Tibial artery (tissue), 4 donors: ENCODE measurements at regions not wholly inside any gene's neighbourhood (a gene's known extent, or its start where the extent isn't known, plus 50 kb on each side); places are given as distances from the start of the nearest gene placed in this dataset.

Experiments used
- DNase-seq, 2 donors: peaks; one replicate each; pipeline ENCODE4 v3.0.0-alpha.2; 2019
- H3K27ac ChIP-seq, 2 donors: fragments of 200-600 bp; sonication (generic) in 1 of 2; 1 replicate in 1 of 2; 2 replicates in 1 of 2; pipeline ENCODE4 v1.5.1; 2018 to 2019; ENCODE audit warnings: mild to moderate bottlenecking in 1 of 2
- H3K27me3 ChIP-seq, 2 donors: fragments of 200-600 bp; sonication (generic) in 1 of 2; one replicate each; pipeline versions ENCODE4 v1.5.1 to v1.6.0; 2016 to 2019
- H3K36me3 ChIP-seq, 3 donors: fragments of 200-600 bp; sonication (generic) in 2 of 3; one replicate each; pipeline ENCODE4 v1.5.1; 2016 to 2019; ENCODE audit warnings: mild to moderate bottlenecking in 2 of 3
- H3K4me1 ChIP-seq, 4 donors: fragments of 200-600 bp; sonication (generic) in 2 of 4; 1 replicate in 3 of 4; 2 replicates in 1 of 4; pipeline ENCODE4 v1.5.1; 2016 to 2019
- H3K4me3 ChIP-seq, 2 donors: fragments of 200-600 bp; sonication (generic) in 1 of 2; 1 replicate in 1 of 2; 2 replicates in 1 of 2; pipeline ENCODE4 v1.5.1; 2018 to 2019; ENCODE audit warnings: mild to moderate bottlenecking in 2 of 2
- H3K9me3 ChIP-seq, 3 donors: fragments of 200-600 bp; sonication (generic) in 1 of 3; one replicate each; pipeline ENCODE4 v1.5.1; 2016 to 2019
- intact Hi-C: fragments of 100-400 bp; cut with DNase I; formaldehyde crosslinking; loops from one replicate; pipeline ENCODE4 v1.15.0; 2023; ENCODE audit warnings: low total_unique reads
- TF ChIP-seq, protein P1 (sequence below), 2 experiments: fragments of 200-600 bp in 1 of 2; fragments of 450-650 bp in 1 of 2; IDR thresholded peaks; one replicate each; pipeline ENCODE4 v1.5.1; 2017 to 2019; ENCODE audit warnings: antibody characterized with exemption in 2 of 2, mild to moderate bottlenecking in 1 of 2, moderate library complexity in 1 of 2

DNA sequence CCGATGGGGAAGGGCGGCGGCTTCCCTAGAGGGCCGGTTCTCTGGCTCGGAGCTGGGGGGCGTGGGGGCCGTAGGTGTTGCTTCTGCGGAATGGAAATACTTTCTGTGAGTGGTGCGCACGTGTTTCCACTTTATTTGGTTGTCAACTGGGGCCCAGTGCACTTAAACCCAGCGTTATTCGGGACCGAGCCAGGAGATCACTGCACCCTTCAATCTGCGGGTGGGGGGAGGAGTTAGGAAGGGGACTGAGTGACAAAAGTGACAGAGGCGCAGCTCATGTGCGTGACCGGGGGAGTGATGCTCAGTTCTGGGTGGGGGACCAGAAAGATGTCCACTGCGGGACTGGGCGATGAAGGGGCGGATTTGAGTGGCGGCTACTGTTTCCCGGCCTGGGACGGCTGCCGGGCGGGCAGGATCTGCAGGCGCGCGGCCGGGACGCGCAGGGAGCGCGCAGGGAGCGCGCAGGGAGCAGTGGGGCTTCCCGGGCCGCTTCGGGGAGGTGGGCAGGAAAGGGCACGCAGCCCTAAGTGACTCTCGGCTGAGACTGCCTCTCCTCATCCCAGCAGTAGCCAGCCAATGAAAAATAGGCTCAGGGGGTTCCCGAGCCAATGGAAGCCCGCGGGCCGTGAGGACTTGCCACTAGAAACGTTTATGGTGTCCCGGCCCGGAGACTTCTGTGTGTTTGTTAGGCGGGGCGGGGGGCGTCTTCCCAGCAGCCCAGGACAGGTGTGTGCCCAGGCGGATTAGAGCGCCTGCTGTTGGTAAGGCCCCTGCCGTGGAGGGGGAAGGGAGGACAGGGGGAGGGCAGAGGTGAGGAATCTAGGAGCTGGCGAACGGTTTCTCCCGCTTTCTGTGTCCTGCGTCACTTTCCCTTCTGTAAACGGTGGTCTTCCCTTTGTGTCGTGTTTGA, 54.3 kb upstream of the KDM7A start:
- H3K9me3 ChIP-seq = no peaks in the 10 kb centered on the region
- H3K27ac ChIP-seq = peak overlapping the region; percentile 8 to 18
- peak overlapping the region; percentile 49 to 56 for H3K4me3 ChIP-seq
- no peak for DNase-seq
- H3K27me3 ChIP-seq = peaks cover 0 to 30% of the 10 kb centered on the region in 2 donors
- intact Hi-C loops = no loop called here
- H3K36me3 ChIP-seq = no peaks in the 10 kb centered on the region
- peaks cover 0 to 26% (median 21%) of the 10 kb centered on the region in 4 donors for H3K4me1 ChIP-seq
- TF ChIP-seq, protein P1, sequence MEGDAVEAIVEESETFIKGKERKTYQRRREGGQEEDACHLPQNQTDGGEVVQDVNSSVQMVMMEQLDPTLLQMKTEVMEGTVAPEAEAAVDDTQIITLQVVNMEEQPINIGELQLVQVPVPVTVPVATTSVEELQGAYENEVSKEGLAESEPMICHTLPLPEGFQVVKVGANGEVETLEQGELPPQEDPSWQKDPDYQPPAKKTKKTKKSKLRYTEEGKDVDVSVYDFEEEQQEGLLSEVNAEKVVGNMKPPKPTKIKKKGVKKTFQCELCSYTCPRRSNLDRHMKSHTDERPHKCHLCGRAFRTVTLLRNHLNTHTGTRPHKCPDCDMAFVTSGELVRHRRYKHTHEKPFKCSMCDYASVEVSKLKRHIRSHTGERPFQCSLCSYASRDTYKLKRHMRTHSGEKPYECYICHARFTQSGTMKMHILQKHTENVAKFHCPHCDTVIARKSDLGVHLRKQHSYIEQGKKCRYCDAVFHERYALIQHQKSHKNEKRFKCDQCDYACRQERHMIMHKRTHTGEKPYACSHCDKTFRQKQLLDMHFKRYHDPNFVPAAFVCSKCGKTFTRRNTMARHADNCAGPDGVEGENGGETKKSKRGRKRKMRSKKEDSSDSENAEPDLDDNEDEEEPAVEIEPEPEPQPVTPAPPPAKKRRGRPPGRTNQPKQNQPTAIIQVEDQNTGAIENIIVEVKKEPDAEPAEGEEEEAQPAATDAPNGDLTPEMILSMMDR (IDR thresholded peaks at IDR 0.05) = no peak

DNA sequence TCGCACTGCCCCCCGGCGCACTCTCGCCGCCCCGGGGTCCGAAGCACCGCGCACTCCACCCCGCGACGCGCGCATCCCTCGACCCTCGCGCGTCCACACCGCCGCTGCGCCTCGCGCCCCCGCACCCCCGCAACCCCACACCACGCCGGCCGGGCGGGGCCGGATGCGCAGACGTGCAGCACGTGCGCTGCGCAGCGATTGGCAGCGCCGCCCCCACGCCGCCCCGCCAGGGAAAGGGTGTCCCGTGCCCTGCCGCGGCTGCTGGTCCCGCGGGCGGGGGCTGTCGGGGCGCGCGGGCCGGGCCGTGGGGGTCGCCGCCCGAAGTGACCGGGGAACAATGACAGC, 53.7 kb upstream of the KDM7A start:
- Histone ChIP-seq H3K4me1 (peaks cover 0 to 26% (median 21%) of the 10 kb centered on the region in 4 donors), H3K4me3 (peak overlapping the region; percentile 49 to 56), H3K36me3 (no peaks in the 10 kb centered on the region), H3K27ac (peak overlapping the region in 1 of 2 donors; percentile 8), H3K27me3 (peaks cover 0 to 30% of the 10 kb centered on the region in 2 donors), H3K9me3 (no peaks in the 10 kb centered on the region)
- intact Hi-C loops = no loop called here
- DNase-seq = peak in 1 of 2 donors; percentile 46
- TF ChIP-seq, protein P1 (IDR thresholded peaks at IDR 0.05) = no peak

GRCh38 chr7:140229591-140230515, 53.1 kb upstream of the KDM7A start:
- peaks cover 0 to 30% of the 10 kb centered on the region in 2 donors for H3K27me3 ChIP-seq
- intact Hi-C loops = no loop called here
- no peak overlapping the region for H3K27ac ChIP-seq
- H3K4me1 ChIP-seq = peaks cover 0 to 26% (median 21%) of the 10 kb centered on the region in 4 donors
- H3K36me3 ChIP-seq = no peaks in the 10 kb centered on the region
- peak overlapping the region; percentile 49 to 56 for H3K4me3 ChIP-seq
- H3K9me3 ChIP-seq = no peaks in the 10 kb centered on the region
- TF ChIP-seq, protein P1 (IDR thresholded peaks at IDR 0.05) = no peak
- no peak for DNase-seq

GRCh38 chr7:140229101-140229525, 52.3 kb upstream of the KDM7A start:
- no peak overlapping the region for H3K4me3 ChIP-seq
- H3K36me3 ChIP-seq = no peaks in the 10 kb centered on the region
- no peak for DNase-seq
- H3K4me1 ChIP-seq = peaks cover 0 to 26% (median 21%) of the 10 kb centered on the region in 4 donors
- TF ChIP-seq, protein P1 (IDR thresholded peaks at IDR 0.05) = no peak
- H3K27me3 ChIP-seq = peaks cover 0 to 30% of the 10 kb centered on the region in 2 donors
- H3K27ac ChIP-seq = no peak overlapping the region
- no peaks in the 10 kb centered on the region for H3K9me3 ChIP-seq
- intact Hi-C loops = no loop called here
